SK-N-MC (cell line): ENCODE measurements at regions not wholly inside any gene's neighbourhood (a gene's known extent, or its start where the extent isn't known, plus 50 kb on each side); places are given as distances from the start of the nearest gene placed in this dataset.

Experiments used
- EZH2 ChIP-seq: fragments of 200-600 bp; sonication (generic); IDR thresholded peaks from one replicate; pipeline ENCODE4 v1.6.1; 2017; ENCODE audit warnings: antibody characterized with exemption
- POLR2AphosphoS5 ChIP-seq: IDR thresholded peaks from 2 replicates; pipeline ENCODE4 v1.6.1; 2012; ENCODE audit warnings: mild to moderate bottlenecking, low read depth, low read length, borderline replicate concordance

- no peak for TF ChIP-seq POLR2AphosphoS5
- TF ChIP-seq EZH2, result no peak
These were observed 118.4 kb downstream of the LRRC30 start for GRCh38 chr18:7349181-7349837.
